ENCODE measurements at regions not wholly inside any gene's neighbourhood (a gene's known extent, or its start where the extent isn't known, plus 50 kb on each side); places are given as distances from the start of the nearest gene placed in this dataset.

- intact Hi-C loops (cut with DNase I) = no loop called here
- Histone ChIP-seq H3K4me3 (no peak overlapping the region), H3K4me1 (no peaks in the 10 kb centered on the region), H3K27ac (no peak overlapping the region), H3K9me3 (no peaks in the 10 kb centered on the region), H3K27me3 (no peaks in the 10 kb centered on the region), H3K36me3 (no peaks in the 10 kb centered on the region)
- DNase-seq (no peak), ATAC-seq (no peak)
- no peak for TF ChIP-seq CTCF (IDR thresholded peaks at IDR 0.05)
These were observed 335.0 kb downstream of the TGFB2 start for GRCh38 chr1:218679988-218680748.

GRCh38 chr1:218683242-218683641, 338.1 kb downstream of the TGFB2 start:
- no peak for TF ChIP-seq CTCF (IDR thresholded peaks at IDR 0.05)
- Histone ChIP-seq H3K9me3 (no peaks in the 10 kb centered on the region), H3K36me3 (no peaks in the 10 kb centered on the region), H3K27me3 (no peaks in the 10 kb centered on the region), H3K27ac (no peak overlapping the region), H3K4me1 (no peaks in the 10 kb centered on the region), H3K4me3 (no peak overlapping the region)
- intact Hi-C loops (cut with DNase I) = no loop called here
- ATAC-seq (no peak), DNase-seq (no peak)

- no peaks in the 10 kb centered on the region for H3K27me3 ChIP-seq
- H3K36me3 ChIP-seq = no peaks in the 10 kb centered on the region
- no peaks in the 10 kb centered on the region for H3K9me3 ChIP-seq
- ATAC-seq (no peak), DNase-seq (no peak)
- H3K4me1 ChIP-seq = no peaks in the 10 kb centered on the region
- TF ChIP-seq CTCF (IDR thresholded peaks at IDR 0.05) = no peak
- intact Hi-C loops (cut with DNase I) = no loop called here
- no peak overlapping the region for H3K27ac ChIP-seq
- H3K4me3 ChIP-seq = no peak overlapping the region
These were observed 341.1 kb downstream of the TGFB2 start for GRCh38 chr1:218686258-218686657.

- DNase-seq (no peak), ATAC-seq (no peak)
- intact Hi-C loops (cut with DNase I) = no loop called here
- no peak for TF ChIP-seq CTCF (IDR thresholded peaks at IDR 0.05)
- H3K4me1 ChIP-seq = no peaks in the 10 kb centered on the region
- H3K4me3 ChIP-seq = no peak overlapping the region
- no peak overlapping the region for H3K27ac ChIP-seq
- no peaks in the 10 kb centered on the region for H3K36me3 ChIP-seq
- H3K27me3 ChIP-seq = no peaks in the 10 kb centered on the region
- no peaks in the 10 kb centered on the region for H3K9me3 ChIP-seq
These were observed 341.6 kb downstream of the TGFB2 start for GRCh38 chr1:218686761-218687160.

GRCh38 chr1:218692808-218693207, 347.7 kb downstream of the TGFB2 start:
- no peak for TF ChIP-seq CTCF (IDR thresholded peaks at IDR 0.05)
- Histone ChIP-seq H3K36me3 (no peaks in the 10 kb centered on the region), H3K4me1 (no peaks in the 10 kb centered on the region), H3K27ac (no peak overlapping the region), H3K27me3 (no peaks in the 10 kb centered on the region), H3K4me3 (no peak overlapping the region), H3K9me3 (no peaks in the 10 kb centered on the region)
- no peak for ATAC-seq
- intact Hi-C loops (cut with DNase I) = no loop called here
- no peak for DNase-seq

GRCh38 chr1:218693599-218693998, 348.5 kb downstream of the TGFB2 start:
- Histone ChIP-seq H3K27ac (no peak overlapping the region), H3K4me1 (no peaks in the 10 kb centered on the region), H3K4me3 (no peak overlapping the region), H3K9me3 (no peaks in the 10 kb centered on the region), H3K27me3 (no peaks in the 10 kb centered on the region), H3K36me3 (no peaks in the 10 kb centered on the region)
- no peak for TF ChIP-seq CTCF (IDR thresholded peaks at IDR 0.05)
- DNase-seq (no peak), ATAC-seq (no peak)
- intact Hi-C loops (cut with DNase I) = no loop called here
